ENCODE measurements at regions not wholly inside any gene's neighbourhood (a gene's known extent, or its start where the extent isn't known, plus 50 kb on each side); places are given as distances from the start of the nearest gene placed in this dataset.
"Not testable (repeated sequence)": the region's sequence is repeated elsewhere in the genome, so short reads cannot be mapped to it uniquely, and the experiment has no call there.

DNA sequence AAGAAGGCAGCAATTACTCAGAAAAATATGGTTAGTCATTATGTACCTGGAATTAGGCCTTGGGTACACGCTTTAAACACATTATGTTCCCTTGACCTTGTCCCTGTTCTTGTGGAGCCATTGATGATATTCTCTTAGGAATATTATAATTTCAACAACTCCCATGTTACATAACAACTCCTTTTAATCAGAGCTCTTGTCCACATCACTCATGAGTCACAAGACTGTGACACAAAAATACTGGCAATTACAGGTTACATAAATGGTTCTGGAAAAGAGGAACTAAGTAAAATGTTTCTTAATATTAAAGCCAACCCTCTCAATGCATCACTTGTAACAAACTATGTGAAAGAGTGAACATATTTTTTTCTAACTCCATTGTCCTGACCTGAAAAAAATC, 143.8 kb upstream of the PCLO start:
- no peak for DNase-seq

DNA sequence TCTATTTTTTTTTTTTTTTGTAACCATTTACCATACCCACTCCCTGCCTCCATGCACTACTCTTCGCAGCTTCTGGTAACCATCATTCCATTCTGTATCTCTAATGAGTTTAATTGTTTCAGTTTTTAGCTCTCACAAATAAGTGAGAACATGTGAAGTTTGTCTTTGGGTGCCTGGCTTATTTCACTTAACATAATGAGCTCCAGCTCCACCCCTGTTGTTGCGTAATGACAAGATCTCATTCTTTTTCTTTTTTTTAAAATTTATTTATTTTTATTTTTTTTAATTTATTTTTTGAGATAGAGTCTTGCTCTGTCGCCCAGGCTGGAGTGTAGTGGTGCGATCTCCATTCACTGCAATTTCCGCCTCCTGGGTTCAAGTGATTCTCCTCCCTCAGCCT, 142.3 kb upstream of the PCLO start:
- no peak for DNase-seq

DNA sequence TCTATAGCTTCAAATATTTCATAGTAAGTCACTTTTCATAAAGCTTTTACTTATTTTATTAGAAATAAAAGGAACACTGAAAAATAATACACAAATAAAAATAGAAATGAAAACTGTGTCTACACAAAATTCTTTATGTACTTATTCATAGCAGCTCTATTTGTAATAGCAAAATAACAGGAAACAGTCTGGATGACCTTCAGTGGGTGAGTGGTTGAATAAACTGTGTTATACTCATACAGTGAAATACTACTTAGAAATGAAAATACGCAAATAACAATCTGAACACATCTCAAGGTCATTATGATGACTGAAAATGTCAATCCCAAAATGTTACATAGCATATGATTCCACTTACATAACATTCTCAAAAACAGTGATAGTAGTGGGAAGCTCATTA, 138.7 kb upstream of the PCLO start:
- DNase-seq = no peak

DNA sequence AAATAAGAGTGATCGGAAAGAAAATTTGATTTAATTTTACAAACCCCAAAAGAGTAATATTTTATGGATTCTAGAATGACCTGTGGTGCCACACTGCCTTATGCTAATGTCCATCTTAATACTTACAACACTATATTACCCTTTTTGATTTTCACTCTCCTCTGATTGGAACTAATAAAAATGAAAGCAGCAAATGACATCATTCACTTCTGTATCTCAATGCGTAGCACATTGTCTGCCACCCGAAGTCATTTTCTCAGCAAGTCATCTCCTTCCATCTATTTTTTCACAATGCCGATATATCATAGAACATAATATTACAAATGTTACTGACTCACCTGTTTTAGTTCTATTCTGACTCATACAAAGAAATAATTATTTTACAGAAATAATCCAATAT, 127.5 kb upstream of the PCLO start:
- DNase-seq = no peak

DNA sequence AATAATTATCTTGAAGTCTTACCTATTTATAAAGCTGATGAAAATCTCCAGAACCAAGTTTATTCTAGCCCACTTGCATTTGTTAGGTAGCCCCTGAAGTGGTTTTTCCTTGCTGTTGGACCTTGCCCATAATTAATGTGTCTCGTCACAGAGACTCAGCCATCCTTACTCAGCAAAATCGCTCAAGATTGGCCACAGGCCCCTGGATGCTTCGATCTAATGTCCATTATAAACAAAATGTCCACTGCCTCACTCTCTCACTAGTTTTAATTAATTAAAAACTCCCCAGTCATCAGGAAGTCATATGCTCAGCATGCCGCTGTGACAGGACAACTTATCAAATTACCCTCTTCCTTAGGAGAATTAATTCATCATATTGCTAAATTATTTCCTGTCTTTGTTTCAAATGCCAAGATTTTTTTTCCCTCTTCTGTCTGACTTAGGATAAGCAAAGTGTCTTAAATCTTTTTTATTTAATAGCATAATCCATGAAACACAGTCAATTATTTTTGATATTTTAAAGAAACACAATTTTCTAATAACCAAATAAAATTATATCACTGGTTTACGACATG, 126.8 kb upstream of the PCLO start:
- DNase-seq = no peak

DNA sequence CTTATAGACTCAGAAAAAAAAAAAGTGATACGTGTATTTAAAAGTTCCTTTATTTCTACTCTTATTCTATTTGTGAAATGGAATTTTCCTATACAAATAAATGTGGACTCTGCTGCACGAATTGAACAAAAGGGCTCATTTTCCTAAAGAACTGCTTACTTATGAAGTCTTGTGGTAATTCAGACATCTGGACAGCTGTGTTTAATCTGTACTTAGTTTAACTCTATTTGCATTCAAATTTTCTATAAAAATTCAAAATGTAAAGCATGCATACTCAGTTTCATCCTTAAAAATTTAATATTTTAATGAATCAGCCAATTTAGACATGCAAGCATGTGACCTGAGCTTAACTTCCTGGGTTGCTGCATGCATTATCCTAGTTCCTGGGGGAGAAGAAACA, 118.0 kb upstream of the PCLO start:
- DNase-seq = no peak

DNA sequence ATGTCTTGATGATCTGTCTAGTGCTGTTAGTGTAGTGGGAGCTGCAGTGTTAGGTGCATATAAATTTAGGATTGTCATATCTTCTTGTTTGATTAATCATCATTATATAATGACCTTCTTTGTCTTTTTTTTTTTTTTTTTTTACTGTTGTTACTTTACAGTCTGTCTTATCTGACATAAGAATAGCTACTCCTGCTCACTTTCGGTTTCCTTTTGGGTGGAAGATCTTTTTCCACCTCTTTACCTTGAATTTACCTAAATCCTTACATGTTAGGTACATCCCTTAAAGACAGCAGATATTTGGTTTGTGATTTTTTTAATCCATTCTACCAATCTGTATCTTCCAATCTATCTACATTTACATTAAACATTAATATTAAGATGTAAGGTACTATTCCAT, 113.6 kb upstream of the PCLO start:
- DNase-seq = no peak

DNA sequence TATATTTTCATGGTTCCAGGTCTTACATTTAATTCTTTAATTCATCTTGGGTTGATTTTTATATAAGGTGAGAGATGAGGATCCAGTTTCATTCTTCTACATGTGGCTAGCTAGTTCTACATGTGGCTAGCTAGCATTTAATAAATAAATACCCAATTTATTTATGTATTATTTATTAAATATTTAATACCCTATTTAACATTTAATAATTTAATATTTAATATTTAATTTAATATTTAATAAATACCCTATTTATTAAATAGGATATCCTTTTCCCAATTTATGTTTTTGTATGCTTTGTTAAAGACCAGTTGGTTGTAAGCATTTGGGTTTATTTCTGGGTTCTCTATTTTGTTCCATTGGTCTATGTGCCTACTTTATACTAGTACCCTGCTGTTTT, 111.0 kb upstream of the PCLO start:
- no peak for DNase-seq

DNA sequence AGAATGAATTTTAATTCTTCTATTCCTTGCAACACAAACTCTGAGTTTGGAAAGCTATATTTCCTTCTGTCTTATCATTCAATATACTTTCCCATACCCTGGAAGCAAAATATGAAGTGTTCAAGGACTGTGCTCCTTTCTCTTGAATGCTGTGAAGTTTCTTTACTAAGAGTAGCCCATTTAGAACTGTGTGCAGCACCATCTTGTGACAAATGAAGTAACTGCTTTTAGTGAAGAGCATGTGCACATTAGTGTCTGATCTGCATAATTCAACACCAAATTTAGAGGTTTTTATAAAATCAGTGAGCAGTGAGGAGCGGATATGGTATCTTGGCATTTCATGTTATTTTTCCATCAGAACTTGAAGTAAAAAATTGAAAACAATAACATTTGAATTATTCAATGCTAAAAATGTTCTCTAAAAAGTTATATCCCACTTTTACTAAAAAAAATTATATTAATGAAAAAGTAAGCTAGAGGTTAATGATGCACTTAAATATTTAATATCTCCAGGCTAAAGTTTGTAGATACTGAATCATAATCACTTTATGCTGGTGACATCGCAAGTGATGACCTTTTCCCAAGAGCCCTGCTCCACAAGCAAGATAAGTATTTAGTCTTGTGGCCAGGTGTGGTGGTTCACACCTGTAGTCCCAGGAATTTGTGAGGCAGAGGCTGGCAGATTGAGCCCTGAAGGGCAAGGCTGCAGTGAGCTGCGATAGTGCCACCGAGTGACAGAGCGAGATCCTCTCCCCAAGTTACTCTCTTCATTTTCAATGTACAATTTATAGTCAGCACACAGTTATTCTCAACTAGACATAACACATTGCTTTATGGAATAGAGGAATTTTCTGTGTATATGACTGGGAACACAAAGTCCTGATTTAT, 108.8 kb upstream of the PCLO start:
- peak; percentile 74 for DNase-seq

DNA sequence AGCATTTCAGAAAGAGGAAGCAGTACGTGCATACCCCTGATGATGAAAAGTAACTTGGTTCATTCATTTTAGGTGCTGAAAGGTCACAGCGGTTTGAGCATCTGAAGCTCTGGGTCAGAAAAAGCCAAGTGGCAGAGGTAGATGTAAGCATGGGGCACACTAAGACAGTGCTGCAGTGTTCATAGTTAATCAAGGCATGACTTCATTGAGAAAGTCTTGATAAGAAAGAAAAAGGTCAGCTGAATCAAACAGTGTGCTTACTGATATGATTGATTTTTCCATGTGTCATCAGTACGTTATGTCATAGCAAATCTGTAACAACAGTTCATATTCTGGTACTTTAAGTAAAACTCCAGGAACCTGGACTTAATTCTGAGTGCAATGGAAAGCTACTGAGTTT, 107.7 kb upstream of the PCLO start:
- DNase-seq = no peak

DNA sequence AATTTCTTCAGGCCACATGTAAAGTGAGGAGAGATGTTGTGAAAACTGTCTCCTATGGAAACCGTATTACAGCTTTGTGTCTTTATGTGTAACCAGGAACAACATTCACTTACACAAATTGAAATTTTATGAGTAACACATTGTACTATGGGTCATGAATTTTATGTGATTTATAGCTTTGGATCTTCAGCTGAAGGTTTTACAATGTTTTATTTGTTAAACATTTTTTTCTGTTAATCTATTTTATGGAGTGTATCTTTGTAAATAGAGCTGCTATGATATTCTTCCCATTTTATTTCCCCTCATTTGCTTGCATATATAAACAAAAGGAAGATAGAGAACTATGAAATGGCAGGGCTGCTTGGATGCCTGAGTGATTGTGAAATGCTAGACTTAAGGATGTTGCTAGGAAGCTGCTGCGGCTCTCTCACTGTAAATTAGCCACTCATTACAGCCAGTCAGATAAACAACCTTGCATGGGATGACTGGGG, 104.5 kb upstream of the PCLO start:
- no peak for DNase-seq

DNA sequence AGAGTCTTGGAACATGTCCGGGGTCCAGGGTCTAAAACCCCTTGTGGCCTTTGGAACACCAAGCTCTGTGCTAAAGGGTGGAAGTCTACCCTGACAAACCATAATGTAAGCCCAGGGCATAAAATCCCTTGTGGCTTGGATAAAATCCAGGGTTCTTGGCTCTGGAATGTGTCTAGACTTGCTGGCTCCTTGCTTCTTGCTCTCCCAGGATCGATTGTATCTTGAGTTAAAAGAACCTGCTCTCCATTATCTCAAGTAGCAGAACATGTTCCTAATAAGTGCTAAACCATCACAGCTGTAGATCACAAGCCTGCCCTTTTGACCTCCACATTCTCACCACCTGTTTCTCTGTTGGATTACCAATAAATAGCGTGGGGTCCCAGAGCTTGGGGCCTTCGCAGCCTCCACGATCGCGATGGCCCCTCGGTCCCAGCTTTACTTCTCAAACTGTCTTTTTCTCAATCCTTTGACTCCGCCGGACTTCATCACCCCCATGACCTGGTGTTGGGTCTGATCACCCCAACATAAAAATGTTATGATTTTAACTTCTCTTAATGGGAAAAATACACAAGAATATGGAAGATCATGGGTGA, 100.9 kb upstream of the PCLO start:
- not testable (repeated sequence) for DNase-seq

DNA sequence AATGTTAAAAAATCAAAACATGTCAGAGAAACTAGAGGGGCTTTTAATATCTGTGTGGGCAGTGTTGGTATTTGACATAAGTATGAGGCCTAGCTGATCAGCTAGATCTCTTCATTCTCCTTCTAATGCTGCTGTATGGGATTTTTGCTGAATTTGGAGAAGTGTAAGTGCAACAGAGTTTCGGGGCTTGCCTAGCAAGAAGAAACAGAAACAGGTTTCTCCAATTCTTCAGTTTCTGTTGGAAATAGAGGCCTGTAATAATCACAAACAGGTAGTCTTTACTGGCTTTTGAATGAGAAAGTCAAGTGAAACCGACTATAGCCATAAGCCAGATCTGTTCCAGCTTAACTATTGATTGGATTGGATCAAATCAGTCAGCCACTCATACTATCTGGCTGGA, 96.4 kb upstream of the PCLO start:
- DNase-seq = peak; percentile 11

DNA sequence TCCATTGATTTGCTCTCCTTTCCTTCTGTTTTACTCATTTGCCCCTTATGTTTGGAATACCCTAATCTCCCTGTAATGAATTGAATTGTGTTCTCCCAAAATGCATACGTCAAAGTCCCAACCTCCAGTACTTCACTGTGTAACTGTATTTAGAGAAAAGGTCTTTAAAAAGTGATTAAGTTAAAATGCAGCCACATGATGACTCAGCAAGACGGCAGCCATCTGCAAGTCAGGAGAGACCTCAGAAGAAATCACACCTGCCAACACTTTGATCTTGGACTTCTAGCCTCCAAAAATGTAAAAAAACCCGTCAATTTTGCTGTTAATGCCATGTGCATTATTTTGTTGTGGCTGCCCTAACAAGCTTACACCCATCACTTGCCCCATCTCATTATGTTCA, 85.3 kb upstream of the PCLO start:
- DNase-seq = no peak

DNA sequence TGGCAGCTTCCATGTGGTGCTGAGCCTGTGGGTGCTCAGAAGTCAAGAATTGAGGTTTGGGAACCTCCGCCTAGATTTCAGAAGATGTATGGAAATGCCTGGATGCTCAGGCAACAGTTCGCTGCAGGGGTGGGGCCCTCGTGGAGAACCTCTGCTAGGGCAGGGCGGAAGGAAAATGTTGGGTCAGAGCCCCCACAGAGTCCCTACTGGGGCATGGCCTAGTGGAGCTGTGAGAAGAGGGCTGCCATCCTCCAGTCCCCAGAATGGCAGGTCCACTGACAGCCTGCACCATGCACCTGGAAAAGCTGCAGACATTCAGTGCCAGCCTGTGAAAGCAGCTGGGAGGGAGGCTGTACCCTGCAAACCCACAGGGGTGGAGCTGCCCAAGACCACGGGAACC, 56.5 kb upstream of the PCLO start:
- not testable (repeated sequence) for DNase-seq

DNA sequence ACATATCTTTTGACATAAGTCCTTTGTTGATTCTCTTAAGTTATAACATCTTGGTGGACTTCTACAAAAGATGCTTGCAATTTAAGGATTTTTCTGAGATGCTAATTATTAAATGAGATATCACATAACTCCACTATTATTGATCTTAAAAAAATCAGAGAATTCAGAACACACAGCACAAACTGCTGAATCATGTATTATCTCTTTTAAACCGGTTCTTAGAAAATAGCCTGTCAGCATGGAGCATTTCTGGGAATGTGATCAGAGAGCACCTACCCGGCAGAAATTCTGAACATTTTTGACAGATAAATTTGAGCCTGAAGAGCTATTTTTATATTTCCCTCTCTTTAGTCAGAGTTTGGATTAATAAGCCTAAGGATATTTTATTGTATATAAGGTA, 50.2 kb upstream of the PCLO start:
- no peak for DNase-seq

All from NCI-H82 (cell line).